ENCODE measurements at regions not wholly inside any gene's neighbourhood (a gene's known extent, or its start where the extent isn't known, plus 50 kb on each side); places are given as distances from the start of the nearest gene placed in this dataset.

DNA sequence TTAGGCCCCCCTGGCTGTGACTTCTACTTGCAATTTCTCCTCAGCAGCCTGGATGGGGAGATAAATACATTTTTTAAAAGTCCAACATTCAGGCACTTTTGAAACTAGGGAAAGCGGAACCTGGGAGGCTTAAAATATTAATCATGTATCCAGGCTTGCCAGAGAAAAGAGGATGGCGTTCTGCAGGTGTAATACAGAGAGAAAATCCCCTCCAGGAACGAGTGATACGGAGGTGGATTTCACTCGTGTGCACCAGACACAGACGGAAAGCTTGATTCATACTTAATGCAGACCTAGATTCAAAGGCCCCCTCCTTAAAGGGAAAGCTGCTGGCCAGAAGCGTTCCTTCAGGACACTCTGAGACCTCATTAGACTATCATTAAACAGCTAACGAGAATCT, 354.0 kb upstream of the BOD1L1 start:
- TF ChIP-seq POLR2A (IDR thresholded peaks at IDR 0.05), result no peak
- TF ChIP-seq, protein P1, sequence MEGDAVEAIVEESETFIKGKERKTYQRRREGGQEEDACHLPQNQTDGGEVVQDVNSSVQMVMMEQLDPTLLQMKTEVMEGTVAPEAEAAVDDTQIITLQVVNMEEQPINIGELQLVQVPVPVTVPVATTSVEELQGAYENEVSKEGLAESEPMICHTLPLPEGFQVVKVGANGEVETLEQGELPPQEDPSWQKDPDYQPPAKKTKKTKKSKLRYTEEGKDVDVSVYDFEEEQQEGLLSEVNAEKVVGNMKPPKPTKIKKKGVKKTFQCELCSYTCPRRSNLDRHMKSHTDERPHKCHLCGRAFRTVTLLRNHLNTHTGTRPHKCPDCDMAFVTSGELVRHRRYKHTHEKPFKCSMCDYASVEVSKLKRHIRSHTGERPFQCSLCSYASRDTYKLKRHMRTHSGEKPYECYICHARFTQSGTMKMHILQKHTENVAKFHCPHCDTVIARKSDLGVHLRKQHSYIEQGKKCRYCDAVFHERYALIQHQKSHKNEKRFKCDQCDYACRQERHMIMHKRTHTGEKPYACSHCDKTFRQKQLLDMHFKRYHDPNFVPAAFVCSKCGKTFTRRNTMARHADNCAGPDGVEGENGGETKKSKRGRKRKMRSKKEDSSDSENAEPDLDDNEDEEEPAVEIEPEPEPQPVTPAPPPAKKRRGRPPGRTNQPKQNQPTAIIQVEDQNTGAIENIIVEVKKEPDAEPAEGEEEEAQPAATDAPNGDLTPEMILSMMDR (IDR thresholded peaks at IDR 0.05), result no peak
- TF ChIP-seq POLR2AphosphoS5 (IDR thresholded peaks at IDR 0.05), result no peak
